ENCODE measurements at regions not wholly inside any gene's neighbourhood (a gene's known extent, or its start where the extent isn't known, plus 50 kb on each side); places are given as distances from the start of the nearest gene placed in this dataset.

- no peak for TF ChIP-seq CTCF (IDR thresholded peaks at IDR 0.05)
- no peak for TF ChIP-seq EP300 (IDR thresholded peaks at IDR 0.05)
- no peak for TF ChIP-seq POLR2A (IDR thresholded peaks at IDR 0.05)
- TF ChIP-seq POLR2AphosphoS5 (IDR thresholded peaks at IDR 0.05): no peak
Observed at GRCh38 chr9:97753975-97754374, 56.8 kb upstream of the XPA start.

Data from gastroesophageal sphincter (tissue), 3 donors.